Testis (tissue), 2 donors: ENCODE measurements at regions not wholly inside any gene's neighbourhood (a gene's known extent, or its start where the extent isn't known, plus 50 kb on each side); places are given as distances from the start of the nearest gene placed in this dataset.

Source experiments
- DNase-seq: peaks from one replicate; pipeline ENCODE4 v3.0.0-alpha.2; 2019
- H3K27ac ChIP-seq, 2 donors: fragments of 200-600 bp; sonication (generic); one replicate each; pipeline ENCODE4 v1.5.1; 2019
- H3K27me3 ChIP-seq: fragments of 200-600 bp; sonication (generic); one replicate; pipeline ENCODE4 v1.5.1; 2019
- H3K36me3 ChIP-seq: fragments of 200-600 bp; sonication (generic); one replicate; pipeline ENCODE4 v1.5.1; 2017; ENCODE audit warnings: low read depth; ENCODE audit errors: missing control alignments
- H3K4me1 ChIP-seq: fragments of 200-600 bp; sonication (generic); one replicate; pipeline ENCODE4 v1.5.1; 2019
- H3K4me3 ChIP-seq, 2 donors: fragments of 200-600 bp; sonication (generic); one replicate each; pipeline ENCODE4 v1.5.1; 2017 to 2019
- H3K9me3 ChIP-seq: fragments of 200-600 bp; sonication (generic); one replicate; pipeline ENCODE4 v1.5.1; 2017
- POLR2A ChIP-seq: fragments of 450-650 bp; IDR thresholded peaks from one replicate; pipeline ENCODE4 v1.6.1; 2017; ENCODE audit warnings: antibody characterized with exemption, mild to moderate bottlenecking, moderate library complexity
- WGBS, 2 donors: methylation state at CpG; one replicate each; pipeline ENCODE4 v1.1.5; 2018; 5-methylcytosine and 5-hydroxymethylcytosine counted together
- intact Hi-C: fragments of 100-400 bp; cut with DNase I; formaldehyde crosslinking; loops from one replicate; pipeline ENCODE4 v1.15.1; 2023; ENCODE audit warnings: low total_unique reads
- TF ChIP-seq, protein P1 (sequence below), 3 experiments: fragments of 450-650 bp in 2 of 3; fragments of 200-600 bp in 1 of 3; sonication (generic) in 1 of 3; IDR thresholded peaks; one replicate each; pipeline ENCODE4 v1.5.1; 2016 to 2019; ENCODE audit warnings: antibody characterized with exemption in 3 of 3, mild to moderate bottlenecking in 2 of 3, moderate library complexity in 1 of 3

GRCh38 chr4:12729384-12729783, 754.8 kb downstream of the RAB28 start:
- DNase-seq, result no peak
- Histone ChIP-seq H3K36me3 (no peaks in the 10 kb centered on the region), H3K4me3 (no peak overlapping the region), H3K27ac (no peak overlapping the region), H3K4me1 (no peaks in the 10 kb centered on the region), H3K27me3 (no peaks in the 10 kb centered on the region), H3K9me3 (no peaks in the 10 kb centered on the region)
- TF ChIP-seq, protein P1, sequence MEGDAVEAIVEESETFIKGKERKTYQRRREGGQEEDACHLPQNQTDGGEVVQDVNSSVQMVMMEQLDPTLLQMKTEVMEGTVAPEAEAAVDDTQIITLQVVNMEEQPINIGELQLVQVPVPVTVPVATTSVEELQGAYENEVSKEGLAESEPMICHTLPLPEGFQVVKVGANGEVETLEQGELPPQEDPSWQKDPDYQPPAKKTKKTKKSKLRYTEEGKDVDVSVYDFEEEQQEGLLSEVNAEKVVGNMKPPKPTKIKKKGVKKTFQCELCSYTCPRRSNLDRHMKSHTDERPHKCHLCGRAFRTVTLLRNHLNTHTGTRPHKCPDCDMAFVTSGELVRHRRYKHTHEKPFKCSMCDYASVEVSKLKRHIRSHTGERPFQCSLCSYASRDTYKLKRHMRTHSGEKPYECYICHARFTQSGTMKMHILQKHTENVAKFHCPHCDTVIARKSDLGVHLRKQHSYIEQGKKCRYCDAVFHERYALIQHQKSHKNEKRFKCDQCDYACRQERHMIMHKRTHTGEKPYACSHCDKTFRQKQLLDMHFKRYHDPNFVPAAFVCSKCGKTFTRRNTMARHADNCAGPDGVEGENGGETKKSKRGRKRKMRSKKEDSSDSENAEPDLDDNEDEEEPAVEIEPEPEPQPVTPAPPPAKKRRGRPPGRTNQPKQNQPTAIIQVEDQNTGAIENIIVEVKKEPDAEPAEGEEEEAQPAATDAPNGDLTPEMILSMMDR (IDR thresholded peaks at IDR 0.05), result peak in 2 of 3 experiments; percentile 16 to 72
- TF ChIP-seq POLR2A, result no peak
- intact Hi-C loops, result no loop called here
- WGBS, 2 donors, result 5 to 9% methylated on average over 1 of the region's 1 CpG

- Histone ChIP-seq H3K27ac (no peak overlapping the region), H3K9me3 (no peaks in the 10 kb centered on the region), H3K4me1 (no peaks in the 10 kb centered on the region), H3K4me3 (no peak overlapping the region), H3K27me3 (no peaks in the 10 kb centered on the region), H3K36me3 (no peaks in the 10 kb centered on the region)
- intact Hi-C loops, result no loop called here
- 18 to 37% methylated on average over 5 of the region's 5 CpGs for WGBS, 2 donors
- DNase-seq, result no peak
- TF ChIP-seq POLR2A, result no peak
- TF ChIP-seq, protein P1 (IDR thresholded peaks at IDR 0.05), result peak; percentile 36 to 80 (median 47)
These were observed 759.6 kb downstream of the RAB28 start for GRCh38 chr4:12724510-12724909.

- DNase-seq, result peak; percentile 55
- no peaks in the 10 kb centered on the region for H3K9me3 ChIP-seq
- no peaks in the 10 kb centered on the region for H3K27me3 ChIP-seq
- 26 to 45% methylated on average over 7 of the region's 7 CpGs for WGBS, 2 donors
- H3K27ac ChIP-seq, result no peak overlapping the region
- TF ChIP-seq POLR2A, result no peak
- TF ChIP-seq, protein P1 (IDR thresholded peaks at IDR 0.05), result no peak
- H3K4me1 ChIP-seq, result no peaks in the 10 kb centered on the region
- H3K36me3 ChIP-seq, result no peaks in the 10 kb centered on the region
- H3K4me3 ChIP-seq, result no peak overlapping the region
- intact Hi-C loops, result no loop called here
These were observed 760.2 kb downstream of the RAB28 start for GRCh38 chr4:12723849-12724447.

DNA sequence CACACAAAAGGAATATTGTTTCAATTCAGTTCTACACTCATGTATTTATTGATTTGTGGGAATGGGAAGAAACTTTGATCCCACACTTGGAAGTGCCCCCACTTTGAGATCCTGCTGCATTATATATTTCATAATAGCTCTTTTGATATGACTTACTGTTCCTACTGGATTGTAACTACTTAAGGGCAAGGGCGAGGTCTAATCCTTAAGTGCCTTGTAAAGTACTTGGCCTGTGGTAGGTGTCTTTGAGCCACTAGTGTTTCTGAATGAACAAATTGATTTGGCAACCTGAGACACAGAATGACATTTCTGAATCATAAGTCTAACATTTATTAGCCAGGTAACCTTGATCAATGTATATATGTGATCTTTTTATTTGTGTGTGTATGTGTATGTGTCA, 767.2 kb downstream of the RAB28 start:
- TF ChIP-seq, protein P1 (IDR thresholded peaks at IDR 0.05), result no peak
- WGBS, 2 donors, result 88 to 100% methylated on average over 1 of the region's 1 CpG
- no peaks in the 10 kb centered on the region for H3K36me3 ChIP-seq

DNA sequence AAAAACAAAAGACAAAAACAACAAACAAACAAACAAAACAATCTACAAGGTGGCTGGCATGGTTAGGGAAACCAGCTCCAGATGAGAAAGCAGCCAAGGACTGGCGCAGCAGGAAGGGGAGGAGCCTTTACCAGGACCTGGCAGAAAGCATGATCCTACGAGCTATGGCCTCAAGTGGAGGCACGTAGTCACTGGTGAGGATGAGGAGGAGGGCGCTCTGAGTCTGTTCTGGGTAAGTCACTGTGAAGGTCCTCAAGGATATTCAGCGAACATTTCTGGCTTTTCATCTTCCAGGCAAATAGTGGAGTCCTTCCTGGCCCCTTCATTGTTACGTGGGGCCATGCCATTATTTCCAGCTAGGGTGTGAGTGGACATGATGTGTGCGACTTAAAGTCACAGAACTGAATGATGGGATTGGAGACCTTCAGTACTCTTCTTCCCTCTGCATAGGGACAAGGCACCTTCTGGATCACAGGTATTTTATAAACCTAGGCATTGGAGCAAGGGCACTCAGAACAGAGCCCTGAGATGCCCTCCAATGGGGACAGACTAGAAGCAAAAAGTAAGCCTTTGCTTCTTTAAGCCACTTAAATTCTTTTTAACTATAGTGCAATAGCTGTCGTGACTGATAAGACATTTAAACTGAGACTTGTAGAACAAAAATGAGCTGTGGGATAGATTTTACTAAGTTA, 771.3 kb downstream of the RAB28 start:
- no peaks in the 10 kb centered on the region for H3K4me1 ChIP-seq
- no peak for DNase-seq
- TF ChIP-seq, protein P1 (IDR thresholded peaks at IDR 0.05), result no peak
- TF ChIP-seq POLR2A, result no peak
- no peak overlapping the region for H3K4me3 ChIP-seq
- no peak overlapping the region for H3K27ac ChIP-seq
- WGBS, 2 donors, result 58 to 61% methylated on average over 8 of the region's 8 CpGs
- intact Hi-C loops, result no loop called here
- H3K27me3 ChIP-seq, result no peaks in the 10 kb centered on the region
- no peaks in the 10 kb centered on the region for H3K36me3 ChIP-seq
- no peaks in the 10 kb centered on the region for H3K9me3 ChIP-seq

More for the DNA sequence above, 767.2 kb downstream of the RAB28 start:
- Histone ChIP-seq H3K9me3 (no peaks in the 10 kb centered on the region), H3K4me3 (no peak overlapping the region), H3K27ac (no peak overlapping the region), H3K4me1 (no peaks in the 10 kb centered on the region), H3K27me3 (no peaks in the 10 kb centered on the region)
- intact Hi-C loops, result no loop called here
- DNase-seq, result no peak
